ENCODE measurements at regions not wholly inside any gene's neighbourhood (a gene's known extent, or its start where the extent isn't known, plus 50 kb on each side); places are given as distances from the start of the nearest gene placed in this dataset.
"Not testable (repeated sequence)": the region's sequence is repeated elsewhere in the genome, so short reads cannot be mapped to it uniquely, and the experiment has no call there.

DNA sequence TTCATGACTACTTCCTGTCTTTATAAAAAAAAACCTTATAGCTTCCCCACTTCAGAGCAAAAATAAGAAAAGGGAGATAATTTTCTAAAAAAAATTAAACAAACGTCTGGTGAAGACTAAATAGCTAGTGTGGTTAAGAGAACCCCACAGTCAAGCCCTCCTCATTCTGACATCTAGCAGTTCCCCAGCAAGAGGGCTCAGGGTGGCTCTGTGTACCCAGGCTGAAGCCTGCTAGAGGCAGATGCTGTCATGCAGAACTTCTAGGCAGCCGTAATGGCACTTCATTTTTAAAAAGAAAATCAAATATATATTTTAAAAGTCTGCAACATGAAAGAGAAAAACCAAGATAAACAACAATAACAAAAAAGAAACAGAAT is 223.1 kb upstream of the KLF14 start:
- Mint-ChIP-seq H3K4me3 (no peak overlapping the region), H3K4me1 (ENCODE audit: low read depth) (peaks cover 90% of the 10 kb centered on the region), H3K9me3 (no peaks in the 10 kb centered on the region), H3K36me3 (ENCODE audit: low read depth) (peaks cover 11% of the 10 kb centered on the region), H3K27ac (peak overlapping the region; percentile 84), H3K27me3 (ENCODE audit: insufficient read depth) (peaks cover 4% of the 10 kb centered on the region)
- TF ChIP-seq, protein P1, sequence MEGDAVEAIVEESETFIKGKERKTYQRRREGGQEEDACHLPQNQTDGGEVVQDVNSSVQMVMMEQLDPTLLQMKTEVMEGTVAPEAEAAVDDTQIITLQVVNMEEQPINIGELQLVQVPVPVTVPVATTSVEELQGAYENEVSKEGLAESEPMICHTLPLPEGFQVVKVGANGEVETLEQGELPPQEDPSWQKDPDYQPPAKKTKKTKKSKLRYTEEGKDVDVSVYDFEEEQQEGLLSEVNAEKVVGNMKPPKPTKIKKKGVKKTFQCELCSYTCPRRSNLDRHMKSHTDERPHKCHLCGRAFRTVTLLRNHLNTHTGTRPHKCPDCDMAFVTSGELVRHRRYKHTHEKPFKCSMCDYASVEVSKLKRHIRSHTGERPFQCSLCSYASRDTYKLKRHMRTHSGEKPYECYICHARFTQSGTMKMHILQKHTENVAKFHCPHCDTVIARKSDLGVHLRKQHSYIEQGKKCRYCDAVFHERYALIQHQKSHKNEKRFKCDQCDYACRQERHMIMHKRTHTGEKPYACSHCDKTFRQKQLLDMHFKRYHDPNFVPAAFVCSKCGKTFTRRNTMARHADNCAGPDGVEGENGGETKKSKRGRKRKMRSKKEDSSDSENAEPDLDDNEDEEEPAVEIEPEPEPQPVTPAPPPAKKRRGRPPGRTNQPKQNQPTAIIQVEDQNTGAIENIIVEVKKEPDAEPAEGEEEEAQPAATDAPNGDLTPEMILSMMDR (IDR thresholded peaks at IDR 0.05): no peak
- no peak for DNase-seq

DNA sequence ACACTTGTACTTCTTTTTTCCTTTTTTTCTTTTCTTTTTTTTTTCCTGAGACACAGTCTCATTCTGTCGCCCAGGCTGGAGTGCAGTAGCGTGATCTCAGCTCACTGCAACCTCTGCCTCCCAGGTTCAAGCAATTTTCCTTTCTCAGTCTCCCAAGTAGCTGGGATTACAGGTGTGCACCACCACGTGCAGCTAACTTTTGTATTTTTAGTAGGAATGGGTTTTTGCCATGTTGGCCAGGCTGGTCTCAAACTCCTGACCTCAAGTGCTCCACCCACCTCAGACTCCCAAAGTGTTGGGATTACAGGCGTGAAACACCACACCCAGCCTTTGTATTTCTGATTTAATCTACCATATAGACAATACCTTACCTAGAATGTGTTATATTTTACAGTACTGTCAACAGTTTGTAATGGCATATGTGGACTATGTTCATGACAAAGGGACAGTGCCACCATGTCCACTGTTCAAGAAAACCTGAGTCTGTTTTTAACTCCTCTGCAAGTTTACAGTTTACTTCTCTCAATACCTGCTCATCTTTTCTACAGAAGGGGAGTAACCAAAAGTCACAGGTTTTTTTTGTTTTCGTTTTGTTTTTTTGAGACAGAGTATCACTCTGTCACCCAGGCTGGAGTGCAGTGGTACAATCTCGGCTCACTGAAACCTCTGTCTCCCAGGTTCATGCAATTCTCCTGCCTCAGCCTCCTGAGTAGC is 223.9 kb upstream of the KLF14 start:
- H3K9me3 Mint-ChIP-seq; DNase-seq; H3K4me3 Mint-ChIP-seq; H3K27me3 Mint-ChIP-seq (ENCODE audit: insufficient read depth): not testable (repeated sequence)
- Mint-ChIP-seq H3K4me1 (ENCODE audit: low read depth) (peaks cover 90% of the 10 kb centered on the region), H3K36me3 (ENCODE audit: low read depth) (peaks cover 17% of the 10 kb centered on the region), H3K27ac (peak overlapping the region; percentile 98)

DNA sequence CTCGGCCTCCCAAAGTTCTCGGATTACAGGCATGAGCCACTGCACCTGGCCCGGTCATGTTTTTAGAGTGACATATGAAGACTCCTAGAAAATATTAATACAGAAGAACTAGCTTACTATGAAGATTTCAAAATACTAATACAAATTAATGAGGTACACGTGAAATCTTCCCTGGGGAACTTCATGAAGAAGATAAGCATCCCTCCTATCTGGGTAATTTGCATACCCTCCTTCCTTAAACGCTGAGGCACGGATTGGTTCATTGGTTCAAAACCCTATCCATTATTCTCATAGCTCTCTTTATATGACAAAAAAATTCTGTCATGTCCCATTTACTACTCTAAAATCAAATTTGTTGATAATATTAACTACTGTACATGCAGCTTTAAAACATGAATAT is 224.8 kb upstream of the KLF14 start:
- TF ChIP-seq, protein P1 (IDR thresholded peaks at IDR 0.05): no peak
- peak overlapping the region; percentile 98 for H3K27ac Mint-ChIP-seq
- H3K27me3 Mint-ChIP-seq (ENCODE audit: insufficient read depth): peaks cover 4% of the 10 kb centered on the region
- H3K4me1 Mint-ChIP-seq (ENCODE audit: low read depth): peaks cover 89% of the 10 kb centered on the region
- peaks cover 17% of the 10 kb centered on the region for H3K36me3 Mint-ChIP-seq (ENCODE audit: low read depth)
- peak overlapping the region; percentile 13 for H3K4me3 Mint-ChIP-seq
- no peak for DNase-seq
- no peaks in the 10 kb centered on the region for H3K9me3 Mint-ChIP-seq

DNA sequence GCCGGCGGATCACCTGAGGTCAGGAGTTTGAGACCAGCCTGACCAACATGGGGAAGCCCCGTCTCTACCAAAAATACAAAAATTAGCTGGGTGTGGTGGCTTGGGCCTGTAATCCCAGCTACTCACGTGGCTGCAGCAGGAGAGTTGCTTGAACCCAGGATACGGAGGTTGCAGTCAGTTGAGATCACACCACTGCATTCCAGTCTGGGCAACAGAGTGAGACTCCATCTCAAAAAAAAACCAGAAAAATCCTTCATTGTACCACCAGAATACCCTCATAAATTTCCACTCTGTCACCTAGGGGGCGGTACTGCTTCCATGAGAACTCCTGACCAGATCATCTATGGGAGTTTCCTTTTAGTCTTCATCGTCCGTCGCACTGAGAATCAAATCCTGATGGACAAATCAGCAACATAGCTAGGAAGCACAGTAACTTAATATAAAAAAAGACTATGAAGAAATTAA is 225.8 kb upstream of the KLF14 start:
- peak overlapping the region; percentile 98 for H3K27ac Mint-ChIP-seq

DNA sequence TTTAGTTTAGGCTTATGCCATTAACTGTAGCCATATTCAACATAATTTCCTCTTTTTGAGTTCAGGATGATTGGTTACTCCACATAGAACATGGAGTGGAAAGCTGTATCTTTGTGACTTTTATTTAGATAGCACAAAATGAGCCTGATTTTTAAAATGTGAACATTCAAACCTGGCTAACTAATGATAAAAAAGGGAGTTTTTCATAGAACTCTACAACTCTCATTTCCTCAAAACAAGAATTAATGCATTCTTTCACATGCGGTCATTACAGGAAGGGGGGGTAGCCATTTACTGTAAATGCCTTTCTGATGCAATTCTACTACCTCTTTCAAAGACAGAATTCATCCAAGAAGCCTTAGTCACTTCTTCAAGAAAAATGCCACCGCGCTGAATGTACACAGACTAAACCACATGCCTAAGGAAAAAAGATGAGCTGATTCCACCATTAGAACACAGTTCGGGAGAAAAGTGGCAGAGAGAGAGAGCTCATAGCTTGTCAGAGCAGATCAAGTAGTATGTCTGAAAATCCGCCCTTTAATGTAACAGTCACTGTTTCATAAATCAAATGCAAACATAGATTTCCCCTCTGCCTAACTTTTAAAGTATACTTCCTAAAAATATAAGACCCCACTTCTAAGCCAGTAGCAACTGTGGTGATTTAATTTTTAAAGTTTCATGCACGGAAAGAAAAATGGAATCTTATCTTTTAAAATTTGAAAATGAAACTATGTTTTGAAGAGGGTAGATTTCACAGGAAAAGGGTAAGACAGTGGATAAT is 226.4 kb upstream of the KLF14 start:
- peak; percentile 98 for DNase-seq
- Mint-ChIP-seq H3K4me3 (peak overlapping the region; percentile 85), H3K9me3 (no peaks in the 10 kb centered on the region), H3K27me3 (ENCODE audit: insufficient read depth) (peaks cover 4% of the 10 kb centered on the region), H3K36me3 (ENCODE audit: low read depth) (peaks cover 17% of the 10 kb centered on the region), H3K27ac (peak overlapping the region; percentile 98), H3K4me1 (ENCODE audit: low read depth) (peaks cover 74% of the 10 kb centered on the region)
- TF ChIP-seq, protein P1 (IDR thresholded peaks at IDR 0.05): peak; percentile 27

More for the DNA sequence above, 225.8 kb upstream of the KLF14 start:
- H3K4me3 Mint-ChIP-seq: peak overlapping the region; percentile 85
- H3K4me1 Mint-ChIP-seq (ENCODE audit: low read depth): peaks cover 80% of the 10 kb centered on the region
- peak; percentile 36 for DNase-seq
- no peaks in the 10 kb centered on the region for H3K9me3 Mint-ChIP-seq
- H3K27me3 Mint-ChIP-seq (ENCODE audit: insufficient read depth): peaks cover 4% of the 10 kb centered on the region
- TF ChIP-seq, protein P1 (IDR thresholded peaks at IDR 0.05): peak; percentile 81
- peaks cover 17% of the 10 kb centered on the region for H3K36me3 Mint-ChIP-seq (ENCODE audit: low read depth)

DNA sequence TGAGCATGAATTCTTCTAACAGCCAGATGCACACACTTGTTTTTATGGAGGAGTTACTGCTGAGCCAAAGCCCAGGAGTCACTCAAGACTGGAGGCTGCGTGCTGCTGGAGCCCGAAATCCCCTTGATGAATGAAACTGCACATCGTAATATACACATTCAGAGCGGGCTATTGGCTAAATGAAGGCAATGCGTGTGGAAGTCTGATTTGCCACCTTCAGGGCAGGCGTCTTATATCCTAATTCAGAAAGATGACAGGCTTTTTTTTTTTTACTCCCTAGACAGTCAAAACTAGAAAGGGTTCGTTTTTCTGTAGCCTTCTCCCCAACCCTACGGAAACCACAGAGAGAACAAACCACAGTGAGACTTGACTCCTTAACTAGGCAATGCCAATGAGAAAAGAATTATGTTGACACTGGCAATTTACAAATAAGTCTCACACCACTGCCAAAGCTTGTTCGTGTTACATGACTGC is 227.2 kb upstream of the KLF14 start:
- H3K9me3 Mint-ChIP-seq: no peaks in the 10 kb centered on the region
- peak overlapping the region; percentile 85 for H3K4me3 Mint-ChIP-seq
- peaks cover 72% of the 10 kb centered on the region for H3K4me1 Mint-ChIP-seq (ENCODE audit: low read depth)
- H3K36me3 Mint-ChIP-seq (ENCODE audit: low read depth): peaks cover 18% of the 10 kb centered on the region
- H3K27ac Mint-ChIP-seq: peak overlapping the region; percentile 98
- no peak for DNase-seq
- TF ChIP-seq, protein P1 (IDR thresholded peaks at IDR 0.05): no peak
- H3K27me3 Mint-ChIP-seq (ENCODE audit: insufficient read depth): peaks cover 4% of the 10 kb centered on the region
